Spleen (tissue), 7 donors: ENCODE measurements at regions not wholly inside any gene's neighbourhood (a gene's known extent, or its start where the extent isn't known, plus 50 kb on each side); places are given as distances from the start of the nearest gene placed in this dataset.

Experiments used
- CTCF ChIP-seq, 11 experiments: fragments of 200-600 bp in 7 of 11; fragments of 450-650 bp in 4 of 11; sonication (generic) in 4 of 11; IDR thresholded peaks in 8 of 11; conservative IDR thresholded peaks in 3 of 11; 1 replicate in 7 of 11; 2 replicates in 4 of 11; pipeline versions ENCODE4 v1.4.0 to v1.8.0; 2016 to 2021; ENCODE audit warnings: antibody characterized with exemption in 11 of 11, inconsistent platforms in 4 of 11, mild to moderate bottlenecking in 1 of 11
- POLR2A ChIP-seq, 3 donors: fragments of 450-650 bp; IDR thresholded peaks; one replicate each; pipeline ENCODE4 v1.5.1; 2017; ENCODE audit warnings: antibody characterized with exemption in 3 of 3, mild to moderate bottlenecking in 1 of 3
- donor health status: DM: no; HTN: no; CAD: no; lungs with moderate emphysema.
- donor health status: DM: no; HTN: no; CAD: no.
- donor health status: DM: no; HTN: no; CAD: no.

GRCh38 chr7:51980812-51981211, 664.2 kb upstream of the COBL start:
- no peak for TF ChIP-seq CTCF (IDR thresholded peaks at IDR 0.05 in 8 of 11, conservative IDR thresholded peaks at IDR 0.05 in 3 of 11)
- TF ChIP-seq POLR2A (IDR thresholded peaks at IDR 0.05) = no peak
